ENCODE measurements at regions not wholly inside any gene's neighbourhood (a gene's known extent, or its start where the extent isn't known, plus 50 kb on each side); places are given as distances from the start of the nearest gene placed in this dataset.

DNA sequence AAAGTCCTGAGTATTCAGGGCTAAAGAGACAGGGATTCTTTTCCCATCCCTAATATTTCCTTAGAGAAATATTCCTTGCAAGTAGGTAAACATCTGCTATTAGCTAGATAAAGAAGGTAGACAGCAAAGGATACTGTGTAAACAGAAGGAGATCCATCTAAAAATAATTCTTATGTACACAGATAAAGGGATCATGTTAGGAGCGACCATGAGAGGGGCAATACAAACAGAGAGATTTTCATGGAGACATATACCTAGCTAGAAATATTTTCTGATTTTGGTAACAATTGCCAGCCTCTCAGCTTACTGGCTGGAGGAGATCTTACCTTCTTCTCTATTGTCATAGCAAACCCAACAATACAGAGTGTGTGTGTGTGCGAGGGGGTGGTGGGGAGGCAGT is 184.6 kb upstream of the DMAC1 start (continued):
- TF ChIP-seq, protein P1, sequence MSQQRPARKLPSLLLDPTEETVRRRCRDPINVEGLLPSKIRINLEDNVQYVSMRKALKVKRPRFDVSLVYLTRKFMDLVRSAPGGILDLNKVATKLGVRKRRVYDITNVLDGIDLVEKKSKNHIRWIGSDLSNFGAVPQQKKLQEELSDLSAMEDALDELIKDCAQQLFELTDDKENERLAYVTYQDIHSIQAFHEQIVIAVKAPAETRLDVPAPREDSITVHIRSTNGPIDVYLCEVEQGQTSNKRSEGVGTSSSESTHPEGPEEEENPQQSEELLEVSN (IDR thresholded peaks at IDR 0.05): no peak
- TF ChIP-seq SIRT6 (IDR thresholded peaks at IDR 0.05; ENCODE audit: low read length): no peak
- no peak for TF ChIP-seq RAD21 (IDR thresholded peaks at IDR 0.05 in 1 of 2, conservative IDR thresholded peaks at IDR 0.05 in 1 of 2; ENCODE audit: low read depth in 2 of 2, low read length in 2 of 2)
- TF ChIP-seq CREB1 (IDR thresholded peaks at IDR 0.05): no peak
- TF ChIP-seq, protein P2, sequence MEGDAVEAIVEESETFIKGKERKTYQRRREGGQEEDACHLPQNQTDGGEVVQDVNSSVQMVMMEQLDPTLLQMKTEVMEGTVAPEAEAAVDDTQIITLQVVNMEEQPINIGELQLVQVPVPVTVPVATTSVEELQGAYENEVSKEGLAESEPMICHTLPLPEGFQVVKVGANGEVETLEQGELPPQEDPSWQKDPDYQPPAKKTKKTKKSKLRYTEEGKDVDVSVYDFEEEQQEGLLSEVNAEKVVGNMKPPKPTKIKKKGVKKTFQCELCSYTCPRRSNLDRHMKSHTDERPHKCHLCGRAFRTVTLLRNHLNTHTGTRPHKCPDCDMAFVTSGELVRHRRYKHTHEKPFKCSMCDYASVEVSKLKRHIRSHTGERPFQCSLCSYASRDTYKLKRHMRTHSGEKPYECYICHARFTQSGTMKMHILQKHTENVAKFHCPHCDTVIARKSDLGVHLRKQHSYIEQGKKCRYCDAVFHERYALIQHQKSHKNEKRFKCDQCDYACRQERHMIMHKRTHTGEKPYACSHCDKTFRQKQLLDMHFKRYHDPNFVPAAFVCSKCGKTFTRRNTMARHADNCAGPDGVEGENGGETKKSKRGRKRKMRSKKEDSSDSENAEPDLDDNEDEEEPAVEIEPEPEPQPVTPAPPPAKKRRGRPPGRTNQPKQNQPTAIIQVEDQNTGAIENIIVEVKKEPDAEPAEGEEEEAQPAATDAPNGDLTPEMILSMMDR (IDR thresholded peaks at IDR 0.05; ENCODE audit: control extremely low read depth in 1 of 3, insufficient read depth in 1 of 3, low read depth in 1 of 3, low read length in 3 of 3): no peak
- TF ChIP-seq CEBPB (IDR thresholded peaks at IDR 0.05; ENCODE audit: low read depth, low read length): no peak
- no peak for TF ChIP-seq BACH1 (IDR thresholded peaks at IDR 0.05; ENCODE audit: low read length)
